ENCODE measurements at regions not wholly inside any gene's neighbourhood (a gene's known extent, or its start where the extent isn't known, plus 50 kb on each side); places are given as distances from the start of the nearest gene placed in this dataset.

DNA sequence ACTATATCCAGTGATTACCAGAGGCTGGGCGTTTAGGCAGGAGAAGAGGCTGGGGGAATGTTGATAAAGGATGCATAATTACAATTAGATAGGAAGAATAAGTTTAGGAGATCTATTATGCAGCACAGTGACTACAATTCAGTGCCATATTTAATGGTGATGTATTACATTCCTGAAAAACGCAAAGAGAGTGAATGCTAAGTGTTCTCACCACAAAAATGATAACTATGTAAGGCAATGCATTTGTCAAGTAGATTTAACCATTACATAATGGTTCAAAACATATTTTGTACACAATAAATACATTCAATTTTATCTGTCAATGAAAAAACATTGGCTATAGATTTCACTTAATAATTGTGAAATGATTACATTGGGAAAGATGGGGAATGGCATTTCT lies 548.9 kb downstream of the NUF2 start:
- WGBS, 3 donors: 26 to 42% (median 27%) methylated on average over 2 of the region's 2 CpGs
- no peak for DNase-seq
- Histone ChIP-seq H3K4me3 (no peak overlapping the region), H3K9me3 (no peaks in the 10 kb centered on the region), H3K27ac (no peak overlapping the region), H3K36me3 (no peaks in the 10 kb centered on the region), H3K4me1 (ENCODE audit: insufficient read depth) (no peaks in the 10 kb centered on the region), H3K27me3 (no peaks in the 10 kb centered on the region)
- TF ChIP-seq CTCF (IDR thresholded peaks at IDR 0.05) (no peak), POLR2A (IDR thresholded peaks at IDR 0.05) (no peak), EP300 (IDR thresholded peaks at IDR 0.05) (no peak)
- intact Hi-C loops (cut with DNase I): no loop called here

- Histone ChIP-seq H3K4me1 (ENCODE audit: insufficient read depth) (no peaks in the 10 kb centered on the region), H3K27ac (no peak overlapping the region), H3K27me3 (no peaks in the 10 kb centered on the region), H3K36me3 (no peaks in the 10 kb centered on the region), H3K4me3 (no peak overlapping the region), H3K9me3 (no peaks in the 10 kb centered on the region)
- intact Hi-C loops (cut with DNase I): no loop called here
- DNase-seq: no peak
- TF ChIP-seq EP300 (IDR thresholded peaks at IDR 0.05) (no peak), CTCF (IDR thresholded peaks at IDR 0.05) (no peak), POLR2A (IDR thresholded peaks at IDR 0.05) (no peak)
- WGBS, 3 donors: 41 to 48% (median 47%) methylated on average over 4 of the region's 4 CpGs
These were observed 550.3 kb downstream of the NUF2 start for GRCh38 chr1:163872067-163872466.

DNA sequence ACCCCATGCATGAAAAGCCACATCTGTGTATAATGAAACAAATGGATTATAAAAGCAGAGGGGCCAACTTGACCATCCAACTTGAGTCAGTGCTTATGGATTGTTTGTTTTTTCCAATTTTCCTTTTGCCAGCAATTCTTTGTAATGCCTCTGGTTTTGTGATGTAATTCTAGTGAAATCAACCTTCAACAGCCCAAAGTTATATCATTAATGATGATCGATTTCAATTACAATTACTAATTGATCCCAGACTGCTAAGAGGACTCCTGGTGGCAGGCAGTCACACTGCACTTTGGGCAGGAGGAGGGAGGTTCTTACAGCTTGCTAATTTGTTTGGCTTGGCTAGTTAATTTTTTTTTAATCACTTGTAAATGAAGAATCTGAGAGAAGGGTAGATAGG lies 552.3 kb downstream of the NUF2 start:
- Histone ChIP-seq H3K27ac (no peak overlapping the region), H3K9me3 (no peaks in the 10 kb centered on the region), H3K4me3 (no peak overlapping the region), H3K27me3 (no peaks in the 10 kb centered on the region), H3K36me3 (no peaks in the 10 kb centered on the region), H3K4me1 (ENCODE audit: insufficient read depth) (no peaks in the 10 kb centered on the region)
- TF ChIP-seq CTCF (IDR thresholded peaks at IDR 0.05) (no peak), POLR2A (IDR thresholded peaks at IDR 0.05) (no peak), EP300 (IDR thresholded peaks at IDR 0.05) (no peak)
- intact Hi-C loops (cut with DNase I): no loop called here
- no peak for DNase-seq
- WGBS, 3 donors: 87 to 95% (median 94%) methylated on average over 1 of the region's 1 CpG

- H3K27ac ChIP-seq: no peak overlapping the region
These were observed 553.6 kb downstream of the NUF2 start for GRCh38 chr1:163875200-163875926.

More at GRCh38 chr1:163875200-163875926, 553.6 kb downstream of the NUF2 start:
- DNase-seq: peak in 1 of 5 donors; percentile 34
- Histone ChIP-seq H3K4me1 (ENCODE audit: insufficient read depth) (no peaks in the 10 kb centered on the region), H3K4me3 (no peak overlapping the region), H3K36me3 (no peaks in the 10 kb centered on the region), H3K27me3 (no peaks in the 10 kb centered on the region), H3K9me3 (no peaks in the 10 kb centered on the region)
- 52 to 56% (median 56%) methylated on average over 10 of the region's 10 CpGs for WGBS, 3 donors
- intact Hi-C loops (cut with DNase I): no loop called here
- TF ChIP-seq POLR2A (IDR thresholded peaks at IDR 0.05) (no peak), EP300 (IDR thresholded peaks at IDR 0.05) (no peak), CTCF (IDR thresholded peaks at IDR 0.05) (no peak)
